ENCODE measurements at regions not wholly inside any gene's neighbourhood (a gene's known extent, or its start where the extent isn't known, plus 50 kb on each side); places are given as distances from the start of the nearest gene placed in this dataset.
"Not testable (repeated sequence)": the region's sequence is repeated elsewhere in the genome, so short reads cannot be mapped to it uniquely, and the experiment has no call there.

- Histone ChIP-seq H3K36me3 (ENCODE audit: control insufficient read depth in 1 of 2, insufficient read depth in 2 of 2, low read length in 2 of 2) (no peaks in the 10 kb centered on the region), H3K79me2 (ENCODE audit: control insufficient read depth, insufficient read depth, low read length, poor library complexity) (no peaks in the 10 kb centered on the region), H3K14ac (ENCODE audit: low read length) (no peak overlapping the region), H3K4me1 (ENCODE audit: control insufficient read depth in 1 of 2, insufficient read depth in 2 of 2, low read length in 2 of 2) (no peaks in the 10 kb centered on the region), H3K23ac (ENCODE audit: low read length) (no peak overlapping the region), H4K8ac (ENCODE audit: low read depth, low read length) (no peak overlapping the region), H2BK5ac (ENCODE audit: low read depth, low read length, poor library complexity) (no peak overlapping the region), H3K27ac (ENCODE audit: low read depth, low read length) (no peak overlapping the region), H3K4ac (ENCODE audit: low read depth, low read length) (no peak overlapping the region), H3K4me2 (ENCODE audit: low read length) (no peak overlapping the region), H2BK120ac (ENCODE audit: insufficient read depth, low read length, poor library complexity) (no peak overlapping the region), H2AK5ac (ENCODE audit: low read length) (no peak overlapping the region), H3K79me1 (ENCODE audit: low read length) (no peaks in the 10 kb centered on the region), H4K12ac (ENCODE audit: low read depth, low read length) (no peak overlapping the region), H4K91ac (ENCODE audit: low read depth, low read length) (no peak overlapping the region), H3K4me3 (ENCODE audit: low read depth, low read length) (no peak overlapping the region), H3K9me3 (ENCODE audit: insufficient read depth, low read depth, low read length) (peaks cover 2% of the 10 kb centered on the region), H2AFZ (ENCODE audit: insufficient read depth, low read length, poor library complexity) (no peak overlapping the region), H3K18ac (ENCODE audit: low read length) (no peak overlapping the region), H2BK12ac (ENCODE audit: low read length) (no peak overlapping the region), H3K27me3 (ENCODE audit: insufficient read depth, low read length) (no peaks in the 10 kb centered on the region), H3K9ac (ENCODE audit: low read length) (no peak overlapping the region)
- DNase-seq = no peak
Measured at GRCh38 chr2:234555161-234555560, 58.3 kb upstream of the ARL4C start.

- not testable (repeated sequence) for H3K23ac ChIP-seq (ENCODE audit: low read length); H3K4me2 ChIP-seq (ENCODE audit: low read length); H4K8ac ChIP-seq (ENCODE audit: low read depth, low read length); H3K79me1 ChIP-seq (ENCODE audit: low read length); H2AFZ ChIP-seq (ENCODE audit: insufficient read depth, low read length, poor library complexity); H3K36me3 ChIP-seq (ENCODE audit: control insufficient read depth in 1 of 2, insufficient read depth in 2 of 2, low read length in 2 of 2); H2BK5ac ChIP-seq (ENCODE audit: low read depth, low read length, poor library complexity); H3K79me2 ChIP-seq (ENCODE audit: control insufficient read depth, insufficient read depth, low read length, poor library complexity); H3K27me3 ChIP-seq (ENCODE audit: insufficient read depth, low read length); H3K27ac ChIP-seq (ENCODE audit: low read depth, low read length); H3K4me1 ChIP-seq (ENCODE audit: control insufficient read depth in 1 of 2, insufficient read depth in 2 of 2, low read length in 2 of 2); H2BK120ac ChIP-seq (ENCODE audit: insufficient read depth, low read length, poor library complexity); H3K9ac ChIP-seq (ENCODE audit: low read length); H3K9me3 ChIP-seq (ENCODE audit: insufficient read depth, low read depth, low read length); H3K18ac ChIP-seq (ENCODE audit: low read length); H2BK12ac ChIP-seq (ENCODE audit: low read length); H4K12ac ChIP-seq (ENCODE audit: low read depth, low read length); H3K14ac ChIP-seq (ENCODE audit: low read length); H3K4me3 ChIP-seq (ENCODE audit: low read depth, low read length); H2AK5ac ChIP-seq (ENCODE audit: low read length); DNase-seq; H4K91ac ChIP-seq (ENCODE audit: low read depth, low read length); H3K4ac ChIP-seq (ENCODE audit: low read depth, low read length)
- WGBS (ENCODE audit: extremely low coverage, insufficient coverage, insufficient read length) = no CpG with 5 or more reads among the region's 15 CpGs
Measured at GRCh38 chr2:234553223-234553622, 56.3 kb upstream of the ARL4C start.

GRCh38 chr2:234550511-234551107, 53.7 kb upstream of the ARL4C start:
- H3K36me3 ChIP-seq (ENCODE audit: control insufficient read depth in 1 of 2, insufficient read depth in 2 of 2, low read length in 2 of 2) = no peaks in the 10 kb centered on the region
- H3K4me2 ChIP-seq (ENCODE audit: low read length) = no peak overlapping the region
- H3K18ac ChIP-seq (ENCODE audit: low read length) = no peak overlapping the region
- no peak overlapping the region for H3K4ac ChIP-seq (ENCODE audit: low read depth, low read length)
- H2AFZ ChIP-seq (ENCODE audit: insufficient read depth, low read length, poor library complexity) = no peak overlapping the region
- H3K23ac ChIP-seq (ENCODE audit: low read length) = no peak overlapping the region
- no peaks in the 10 kb centered on the region for H3K79me1 ChIP-seq (ENCODE audit: low read length)
- H3K9ac ChIP-seq (ENCODE audit: low read length) = no peak overlapping the region
- no peak overlapping the region for H2BK120ac ChIP-seq (ENCODE audit: insufficient read depth, low read length, poor library complexity)
- H3K9me3 ChIP-seq (ENCODE audit: insufficient read depth, low read depth, low read length) = peaks cover 2% of the 10 kb centered on the region
- no CpG with 5 or more reads among the region's 18 CpGs for WGBS (ENCODE audit: extremely low coverage, insufficient coverage, insufficient read length)
- H3K14ac ChIP-seq (ENCODE audit: low read length) = no peak overlapping the region
- H3K4me3 ChIP-seq (ENCODE audit: low read depth, low read length) = no peak overlapping the region
- no peak overlapping the region for H4K91ac ChIP-seq (ENCODE audit: low read depth, low read length)
- H3K4me1 ChIP-seq (ENCODE audit: control insufficient read depth in 1 of 2, insufficient read depth in 2 of 2, low read length in 2 of 2) = no peaks in the 10 kb centered on the region
- peak; percentile 13 to 80 for DNase-seq
- H2BK12ac ChIP-seq (ENCODE audit: low read length) = no peak overlapping the region
- H2AK5ac ChIP-seq (ENCODE audit: low read length) = no peak overlapping the region
- no peaks in the 10 kb centered on the region for H3K27me3 ChIP-seq (ENCODE audit: insufficient read depth, low read length)
- H2BK5ac ChIP-seq (ENCODE audit: low read depth, low read length, poor library complexity) = no peak overlapping the region
- H4K12ac ChIP-seq (ENCODE audit: low read depth, low read length) = no peak overlapping the region
- no peaks in the 10 kb centered on the region for H3K79me2 ChIP-seq (ENCODE audit: control insufficient read depth, insufficient read depth, low read length, poor library complexity)
- H3K27ac ChIP-seq (ENCODE audit: low read depth, low read length) = no peak overlapping the region
- no peak overlapping the region for H4K8ac ChIP-seq (ENCODE audit: low read depth, low read length)

- WGBS (ENCODE audit: extremely low coverage, insufficient coverage, insufficient read length) = no CpG with 5 or more reads among the region's 7 CpGs
Measured at GRCh38 chr2:234550056-234550455, 53.2 kb upstream of the ARL4C start.

More at GRCh38 chr2:234550056-234550455, 53.2 kb upstream of the ARL4C start:
- Histone ChIP-seq H3K18ac (ENCODE audit: low read length) (no peak overlapping the region), H3K79me2 (ENCODE audit: control insufficient read depth, insufficient read depth, low read length, poor library complexity) (no peaks in the 10 kb centered on the region), H2AFZ (ENCODE audit: insufficient read depth, low read length, poor library complexity) (no peak overlapping the region), H3K4ac (ENCODE audit: low read depth, low read length) (no peak overlapping the region), H3K27ac (ENCODE audit: low read depth, low read length) (no peak overlapping the region), H3K23ac (ENCODE audit: low read length) (no peak overlapping the region), H3K27me3 (ENCODE audit: insufficient read depth, low read length) (no peaks in the 10 kb centered on the region), H3K4me2 (ENCODE audit: low read length) (no peak overlapping the region), H3K4me1 (ENCODE audit: control insufficient read depth in 1 of 2, insufficient read depth in 2 of 2, low read length in 2 of 2) (no peaks in the 10 kb centered on the region), H2BK5ac (ENCODE audit: low read depth, low read length, poor library complexity) (no peak overlapping the region), H3K4me3 (ENCODE audit: low read depth, low read length) (no peak overlapping the region), H3K79me1 (ENCODE audit: low read length) (no peaks in the 10 kb centered on the region), H3K9me3 (ENCODE audit: insufficient read depth, low read depth, low read length) (peaks cover under 1% of the 10 kb centered on the region), H4K12ac (ENCODE audit: low read depth, low read length) (no peak overlapping the region), H4K8ac (ENCODE audit: low read depth, low read length) (no peak overlapping the region), H3K14ac (ENCODE audit: low read length) (no peak overlapping the region), H2AK5ac (ENCODE audit: low read length) (no peak overlapping the region), H4K91ac (ENCODE audit: low read depth, low read length) (no peak overlapping the region), H2BK12ac (ENCODE audit: low read length) (no peak overlapping the region), H3K9ac (ENCODE audit: low read length) (no peak overlapping the region), H2BK120ac (ENCODE audit: insufficient read depth, low read length, poor library complexity) (no peak overlapping the region), H3K36me3 (ENCODE audit: control insufficient read depth in 1 of 2, insufficient read depth in 2 of 2, low read length in 2 of 2) (no peaks in the 10 kb centered on the region)
- no peak for DNase-seq

Measured in trophoblast cell (in vitro differentiated cells and primary cell).